ENCODE measurements at regions not wholly inside any gene's neighbourhood (a gene's known extent, or its start where the extent isn't known, plus 50 kb on each side); places are given as distances from the start of the nearest gene placed in this dataset.

DNA sequence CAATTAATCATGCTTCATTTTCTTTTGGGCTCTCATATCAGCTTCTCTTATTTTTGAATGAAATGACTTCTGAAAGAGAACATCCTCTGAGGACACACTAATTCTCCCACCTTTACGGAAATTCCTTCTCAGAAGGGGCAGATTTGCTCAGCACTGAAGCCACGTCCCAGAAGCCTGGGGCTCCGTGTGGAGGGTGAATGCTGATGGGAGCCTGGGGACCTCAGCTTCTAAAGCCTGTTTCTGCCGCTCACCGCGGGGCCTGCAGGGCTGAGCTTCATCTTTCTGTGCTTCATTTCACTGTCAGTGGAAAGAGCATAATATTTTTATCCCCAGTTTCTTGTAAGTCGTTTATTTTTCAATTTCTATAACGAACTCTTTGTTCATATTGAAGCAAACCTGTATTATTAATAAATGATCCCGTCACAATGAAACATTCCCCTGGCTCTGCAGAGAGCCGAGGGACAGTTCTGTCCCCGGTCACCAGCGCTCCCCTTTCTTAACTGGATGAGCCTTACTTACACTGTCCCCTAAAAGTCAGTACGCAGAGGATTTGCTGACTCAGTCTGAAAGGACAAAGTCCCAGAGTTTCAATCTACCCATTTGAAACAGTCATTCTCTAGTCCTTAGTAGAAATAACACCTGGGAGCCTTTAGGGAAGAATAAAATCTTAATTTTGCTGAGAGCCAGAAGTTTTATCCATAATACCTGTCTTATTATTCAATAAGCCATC is 364.6 kb upstream of the FAT1 start (continued):
- TF ChIP-seq CHD7 (IDR thresholded peaks at IDR 0.05; ENCODE audit: insufficient replicate concordance, low read length) = no peak

All from H1 (cell line).